22Rv1 (cell line): ENCODE measurements at regions not wholly inside any gene's neighbourhood (a gene's known extent, or its start where the extent isn't known, plus 50 kb on each side); places are given as distances from the start of the nearest gene placed in this dataset.

Experiments
- H3K27ac ChIP-seq: fragments of 450-650 bp; 2 replicates; pipeline ENCODE4 v1.5.1; 2017
- CTCF ChIP-seq: fragments of 450-650 bp; IDR thresholded peaks from 2 replicates; pipeline ENCODE4 v1.5.1; 2017; ENCODE audit warnings: mild to moderate bottlenecking
- ZFX ChIP-seq: fragments of 450-650 bp; IDR thresholded peaks from 2 replicates; pipeline ENCODE4 v1.6.1; 2017; ENCODE audit warnings: antibody characterized with exemption, borderline replicate concordance

- no peak overlapping the region for H3K27ac ChIP-seq
- TF ChIP-seq ZFX, result no peak
- no peak for TF ChIP-seq CTCF
Measured at GRCh38 chr4:100590325-100590724, 72.5 kb upstream of the EMCN start.

- no peak for TF ChIP-seq ZFX
- no peak for TF ChIP-seq CTCF
- H3K27ac ChIP-seq, result no peak overlapping the region
Measured at GRCh38 chr4:100588076-100588475, 70.3 kb upstream of the EMCN start.

- TF ChIP-seq CTCF (no peak), ZFX (no peak)
- no peak overlapping the region for H3K27ac ChIP-seq
Measured at GRCh38 chr4:100582146-100582545, 64.3 kb upstream of the EMCN start.

- TF ChIP-seq ZFX, result no peak
- TF ChIP-seq CTCF, result no peak
- H3K27ac ChIP-seq, result no peak overlapping the region
Measured at GRCh38 chr4:100581337-100581736, 63.5 kb upstream of the EMCN start.

- no peak overlapping the region for H3K27ac ChIP-seq
- TF ChIP-seq ZFX (no peak), CTCF (peak; percentile 18; the same call in 1 of the 2 replicates)
Measured at GRCh38 chr4:100576570-100576969, 58.7 kb upstream of the EMCN start.

- TF ChIP-seq ZFX, result no peak
- TF ChIP-seq CTCF, result no peak
Measured at GRCh38 chr4:100574607-100575006, 56.8 kb upstream of the EMCN start.

GRCh38 chr4:100569196-100569595, 51.4 kb upstream of the EMCN start:
- TF ChIP-seq ZFX (no peak), CTCF (no peak)

More at GRCh38 chr4:100574607-100575006, 56.8 kb upstream of the EMCN start:
- H3K27ac ChIP-seq, result no peak overlapping the region

More at GRCh38 chr4:100569196-100569595, 51.4 kb upstream of the EMCN start:
- no peak overlapping the region for H3K27ac ChIP-seq
